ENCODE measurements at regions not wholly inside any gene's neighbourhood (a gene's known extent, or its start where the extent isn't known, plus 50 kb on each side); places are given as distances from the start of the nearest gene placed in this dataset.
"Not testable (repeated sequence)": the region's sequence is repeated elsewhere in the genome, so short reads cannot be mapped to it uniquely, and the experiment has no call there.

DNA sequence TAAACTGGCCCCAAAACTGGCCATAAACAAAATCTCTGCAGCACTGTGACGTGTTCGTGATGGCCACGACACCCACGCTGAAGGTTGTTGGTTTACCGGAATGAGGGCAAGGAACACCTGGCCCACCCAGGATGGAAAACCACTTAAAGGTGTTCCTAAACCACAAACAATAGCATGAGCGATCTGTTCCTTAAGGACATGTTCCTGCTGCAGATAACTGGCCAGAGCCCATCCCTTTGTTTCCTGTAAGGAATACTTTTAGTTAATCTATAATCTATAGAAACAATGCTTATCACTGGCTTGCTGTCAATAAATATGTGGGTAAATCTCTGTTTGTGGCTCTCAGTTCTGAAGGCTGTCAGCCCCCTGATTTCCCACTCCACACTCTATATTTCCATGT lies 305.2 kb upstream of the RPS23 start:
- TF ChIP-seq, protein P1, sequence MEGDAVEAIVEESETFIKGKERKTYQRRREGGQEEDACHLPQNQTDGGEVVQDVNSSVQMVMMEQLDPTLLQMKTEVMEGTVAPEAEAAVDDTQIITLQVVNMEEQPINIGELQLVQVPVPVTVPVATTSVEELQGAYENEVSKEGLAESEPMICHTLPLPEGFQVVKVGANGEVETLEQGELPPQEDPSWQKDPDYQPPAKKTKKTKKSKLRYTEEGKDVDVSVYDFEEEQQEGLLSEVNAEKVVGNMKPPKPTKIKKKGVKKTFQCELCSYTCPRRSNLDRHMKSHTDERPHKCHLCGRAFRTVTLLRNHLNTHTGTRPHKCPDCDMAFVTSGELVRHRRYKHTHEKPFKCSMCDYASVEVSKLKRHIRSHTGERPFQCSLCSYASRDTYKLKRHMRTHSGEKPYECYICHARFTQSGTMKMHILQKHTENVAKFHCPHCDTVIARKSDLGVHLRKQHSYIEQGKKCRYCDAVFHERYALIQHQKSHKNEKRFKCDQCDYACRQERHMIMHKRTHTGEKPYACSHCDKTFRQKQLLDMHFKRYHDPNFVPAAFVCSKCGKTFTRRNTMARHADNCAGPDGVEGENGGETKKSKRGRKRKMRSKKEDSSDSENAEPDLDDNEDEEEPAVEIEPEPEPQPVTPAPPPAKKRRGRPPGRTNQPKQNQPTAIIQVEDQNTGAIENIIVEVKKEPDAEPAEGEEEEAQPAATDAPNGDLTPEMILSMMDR (IDR thresholded peaks at IDR 0.05; ENCODE audit: insufficient read depth, low read depth, low read length): not testable (repeated sequence)
- TF ChIP-seq EZH2 (IDR thresholded peaks at IDR 0.05; ENCODE audit: insufficient read depth, low read length): not testable (repeated sequence)
